SK-N-SH treated with all-trans-retinoic acid at 6 μM for 48 hours (cell line): ENCODE measurements at regions not wholly inside any gene's neighbourhood (a gene's known extent, or its start where the extent isn't known, plus 50 kb on each side); places are given as distances from the start of the nearest gene placed in this dataset.
A peak's percentile ranks its signal among the peaks of the same experiment; 100 is the strongest.

Experiments
- ATAC-seq: fragments of 200-7000 bp; cut with Tn5 transposase; 3 replicates; pipeline ENCODE4 v1.9.1; 2020; ENCODE audit warnings: mild to moderate bottlenecking, moderate library complexity
- ARNTL ChIP-seq: fragments of 450-650 bp; formaldehyde crosslinking; IDR thresholded peaks from 2 replicates; pipeline ENCODE4 v1.5.0; 2020; ENCODE audit warnings: low read depth, mild to moderate bottlenecking, moderate library complexity, borderline replicate concordance
- CSDC2 ChIP-seq: fragments of 250-450 bp; sonication (Bioruptor Pico); IDR thresholded peaks from 2 replicates; pipeline ENCODE4 v1.5.0; 2020; ENCODE audit warnings: mild to moderate bottlenecking, moderate library complexity
- CSRNP3 ChIP-seq: fragments of 250-450 bp; sonication (Bioruptor Pico); IDR thresholded peaks from 2 replicates; pipeline ENCODE4 v1.5.1; 2021; ENCODE audit warnings: mild to moderate bottlenecking, moderate library complexity
- ESRRG ChIP-seq: fragments of 250-450 bp; sonication (Bioruptor Pico); IDR thresholded peaks from 2 replicates; pipeline ENCODE4 v1.6.1; 2021; ENCODE audit warnings: mild to moderate bottlenecking
- GLIS3 ChIP-seq: fragments of 250-450 bp; sonication (Bioruptor Pico); IDR thresholded peaks from 2 replicates; pipeline ENCODE4 v1.5.0; 2020; ENCODE audit warnings: mild to moderate bottlenecking, moderate library complexity
- ISL1 ChIP-seq: fragments of 250-450 bp; sonication (Bioruptor Pico); IDR thresholded peaks from 2 replicates; pipeline ENCODE4 v2.1.2; 2022; ENCODE audit warnings: mild to moderate bottlenecking, moderate library complexity
- OSR1 ChIP-seq: fragments of 250-450 bp; sonication (Bioruptor Pico); IDR thresholded peaks from 2 replicates; pipeline ENCODE4 v1.8.0; 2022; ENCODE audit warnings: moderate library complexity, mild to moderate bottlenecking, inconsistent platforms
- POU6F1 ChIP-seq: fragments of 250-450 bp; sonication (Bioruptor Pico); IDR thresholded peaks from 2 replicates; pipeline ENCODE4 v1.8.0; 2021; ENCODE audit warnings: low read depth, mild to moderate bottlenecking, moderate library complexity, borderline replicate concordance
- PPARA ChIP-seq: fragments of 250-450 bp; sonication (Bioruptor Pico); IDR thresholded peaks from 2 replicates; pipeline ENCODE4 v1.5.0; 2020; ENCODE audit warnings: mild to moderate bottlenecking, borderline replicate concordance
- RARB ChIP-seq: fragments of 250-450 bp; sonication (Bioruptor Pico); IDR thresholded peaks from 2 replicates; pipeline ENCODE4 v1.8.0; 2021; ENCODE audit warnings: mild to moderate bottlenecking, moderate library complexity
- SNAI2 ChIP-seq: fragments of 250-450 bp; sonication (Bioruptor Pico); IDR thresholded peaks from 2 replicates; pipeline ENCODE4 v1.5.0; 2020; ENCODE audit warnings: mild to moderate bottlenecking, moderate library complexity
- TCF4 ChIP-seq: fragments of 250-450 bp; sonication (Bioruptor Pico); IDR thresholded peaks from 2 replicates; pipeline ENCODE4 v1.8.0; 2021; ENCODE audit warnings: mild to moderate bottlenecking, moderate library complexity, borderline replicate concordance
- TOX ChIP-seq: fragments of 250-450 bp; sonication (Bioruptor Pico); IDR thresholded peaks from 2 replicates; pipeline ENCODE4 v1.8.0; 2021; ENCODE audit warnings: mild to moderate bottlenecking, moderate library complexity, borderline replicate concordance
- ZC3H10 ChIP-seq: fragments of 250-450 bp; sonication (Bioruptor Pico); IDR thresholded peaks from 2 replicates; pipeline ENCODE4 v1.5.1; 2021; ENCODE audit warnings: mild to moderate bottlenecking, moderate library complexity
- ZFP3 ChIP-seq: fragments of 250-450 bp; sonication (Bioruptor Pico); IDR thresholded peaks from 2 replicates; pipeline ENCODE4 v1.5.0; 2020; ENCODE audit warnings: mild to moderate bottlenecking, moderate library complexity
- ZFP30 ChIP-seq: fragments of 450-650 bp; formaldehyde crosslinking; IDR thresholded peaks from 2 replicates; pipeline ENCODE4 v1.5.0; 2022; ENCODE audit warnings: mild to moderate bottlenecking, moderate library complexity
- ZNF565 ChIP-seq: fragments of 450-650 bp; formaldehyde crosslinking; conservative IDR thresholded peaks from 2 replicates; pipeline ENCODE4 v1.5.0; 2020; ENCODE audit warnings: low read depth, mild to moderate bottlenecking, moderate library complexity
- ZNF70 ChIP-seq: fragments of 450-650 bp; formaldehyde crosslinking; IDR thresholded peaks from 2 replicates; pipeline ENCODE4 v1.5.0; 2020; ENCODE audit warnings: mild to moderate bottlenecking, moderate library complexity
- ZNF8 ChIP-seq: fragments of 450-650 bp; formaldehyde crosslinking; IDR thresholded peaks from 2 replicates; pipeline ENCODE4 v1.5.0; 2020; ENCODE audit warnings: mild to moderate bottlenecking, moderate library complexity
- TF ChIP-seq, protein P1 (sequence below): fragments of 250-450 bp; sonication (Bioruptor Pico); IDR thresholded peaks from 2 replicates; pipeline ENCODE4 v1.8.0; 2020; ENCODE audit warnings: mild to moderate bottlenecking, moderate library complexity, borderline replicate concordance
- TF ChIP-seq, protein P2 (sequence below): fragments of 250-450 bp; sonication (Bioruptor Pico); IDR thresholded peaks from 2 replicates; pipeline ENCODE4 v1.5.0; 2020; ENCODE audit warnings: mild to moderate bottlenecking, moderate library complexity

DNA sequence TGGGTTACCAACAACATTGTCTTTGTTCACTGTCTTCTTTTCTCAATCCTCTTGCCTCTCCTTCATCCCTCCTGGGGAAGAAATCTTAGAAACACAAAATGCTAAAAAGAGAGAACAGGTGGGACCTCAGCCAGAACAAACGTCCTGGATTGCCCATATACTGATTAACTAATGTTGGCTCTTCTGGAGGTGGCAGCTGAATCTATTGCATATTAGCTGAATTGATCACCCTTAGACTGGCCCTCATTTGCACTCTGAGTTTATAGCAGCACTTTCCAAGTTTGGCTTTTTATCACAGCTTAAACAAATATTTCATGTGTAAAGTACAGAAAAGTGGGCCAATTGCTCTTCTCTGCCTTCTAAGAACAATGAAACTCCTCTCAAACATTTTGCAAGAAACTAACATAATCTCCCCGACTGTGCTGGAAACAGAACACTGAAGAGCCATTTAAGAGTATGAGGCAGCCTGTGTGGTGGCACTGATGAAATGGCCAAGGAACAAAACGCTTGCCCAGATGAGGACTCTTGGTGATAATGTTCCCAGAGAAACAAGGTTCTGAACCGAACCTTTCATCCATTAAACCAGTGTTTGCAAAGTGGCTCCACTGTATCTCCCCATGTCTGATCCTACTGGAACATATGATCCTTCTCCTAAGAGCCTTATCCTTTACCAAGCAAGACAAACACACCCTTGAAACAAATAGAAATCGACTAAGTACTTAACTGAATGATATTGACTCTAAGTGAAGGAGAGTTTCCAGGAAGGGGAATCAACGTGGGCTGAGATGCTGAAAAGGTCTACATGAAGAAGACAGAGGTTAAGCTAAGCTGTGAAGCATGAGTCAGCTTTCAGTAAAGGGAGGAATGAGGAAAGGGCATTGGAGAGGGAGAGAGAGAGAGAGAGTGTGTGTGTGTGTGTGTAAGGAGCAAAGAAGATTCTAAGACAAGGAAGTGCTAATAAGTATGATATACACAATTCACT is 83.2 kb upstream of the LIFR start:
- TF ChIP-seq POU6F1 (CRISPR knock-in tag) (no peak), ZC3H10 (CRISPR knock-in tag) (no peak), OSR1 (no peak), SNAI2 (CRISPR knock-in tag) (no peak), ZNF8 (CRISPR knock-in tag) (no peak), GLIS3 (CRISPR knock-in tag) (no peak), ZFP30 (no peak), ARNTL (CRISPR knock-in tag) (no peak)
- TF ChIP-seq, all 23 proteins: peak for 0
- no peak for ATAC-seq

DNA sequence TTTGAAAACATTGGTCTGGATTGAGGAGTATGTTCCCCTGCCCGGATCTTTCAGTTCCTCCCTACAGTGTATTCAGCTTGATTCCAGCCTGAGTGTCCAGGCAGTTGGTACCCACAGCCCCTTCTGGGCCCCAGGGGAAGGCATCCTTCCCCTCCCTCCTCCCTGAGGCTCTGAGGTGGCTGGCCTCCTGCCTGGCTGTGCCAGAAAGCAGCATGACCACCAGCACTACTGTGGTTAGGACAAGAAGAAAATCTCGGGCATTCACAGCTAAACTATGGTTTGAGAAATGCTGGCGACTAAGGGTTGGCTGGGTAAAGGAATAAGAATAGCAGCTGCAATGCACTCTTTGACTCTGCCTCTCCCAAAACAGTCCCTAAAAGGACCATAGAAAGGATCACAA is 84.6 kb upstream of the LIFR start:
- TF ChIP-seq ZNF565 (CRISPR knock-in tag) (no peak), ZNF8 (CRISPR knock-in tag) (no peak), RARB (CRISPR knock-in tag) (no peak), TOX (no peak), ARNTL (CRISPR knock-in tag) (no peak), ZNF70 (CRISPR knock-in tag) (no peak), GLIS3 (CRISPR knock-in tag) (no peak), ESRRG (CRISPR knock-in tag) (no peak), CSDC2 (CRISPR knock-in tag) (no peak), TCF4 (CRISPR knock-in tag) (no peak), ZC3H10 (CRISPR knock-in tag) (no peak), PPARA (CRISPR knock-in tag) (no peak), CSRNP3 (CRISPR knock-in tag) (no peak), OSR1 (no peak)
- TF ChIP-seq, protein P1, sequence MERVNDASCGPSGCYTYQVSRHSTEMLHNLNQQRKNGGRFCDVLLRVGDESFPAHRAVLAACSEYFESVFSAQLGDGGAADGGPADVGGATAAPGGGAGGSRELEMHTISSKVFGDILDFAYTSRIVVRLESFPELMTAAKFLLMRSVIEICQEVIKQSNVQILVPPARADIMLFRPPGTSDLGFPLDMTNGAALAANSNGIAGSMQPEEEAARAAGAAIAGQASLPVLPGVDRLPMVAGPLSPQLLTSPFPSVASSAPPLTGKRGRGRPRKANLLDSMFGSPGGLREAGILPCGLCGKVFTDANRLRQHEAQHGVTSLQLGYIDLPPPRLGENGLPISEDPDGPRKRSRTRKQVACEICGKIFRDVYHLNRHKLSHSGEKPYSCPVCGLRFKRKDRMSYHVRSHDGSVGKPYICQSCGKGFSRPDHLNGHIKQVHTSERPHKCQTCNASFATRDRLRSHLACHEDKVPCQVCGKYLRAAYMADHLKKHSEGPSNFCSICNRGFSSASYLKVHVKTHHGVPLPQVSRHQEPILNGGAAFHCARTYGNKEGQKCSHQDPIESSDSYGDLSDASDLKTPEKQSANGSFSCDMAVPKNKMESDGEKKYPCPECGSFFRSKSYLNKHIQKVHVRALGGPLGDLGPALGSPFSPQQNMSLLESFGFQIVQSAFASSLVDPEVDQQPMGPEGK (CRISPR knock-in tag): no peak
- TF ChIP-seq, protein P2, sequence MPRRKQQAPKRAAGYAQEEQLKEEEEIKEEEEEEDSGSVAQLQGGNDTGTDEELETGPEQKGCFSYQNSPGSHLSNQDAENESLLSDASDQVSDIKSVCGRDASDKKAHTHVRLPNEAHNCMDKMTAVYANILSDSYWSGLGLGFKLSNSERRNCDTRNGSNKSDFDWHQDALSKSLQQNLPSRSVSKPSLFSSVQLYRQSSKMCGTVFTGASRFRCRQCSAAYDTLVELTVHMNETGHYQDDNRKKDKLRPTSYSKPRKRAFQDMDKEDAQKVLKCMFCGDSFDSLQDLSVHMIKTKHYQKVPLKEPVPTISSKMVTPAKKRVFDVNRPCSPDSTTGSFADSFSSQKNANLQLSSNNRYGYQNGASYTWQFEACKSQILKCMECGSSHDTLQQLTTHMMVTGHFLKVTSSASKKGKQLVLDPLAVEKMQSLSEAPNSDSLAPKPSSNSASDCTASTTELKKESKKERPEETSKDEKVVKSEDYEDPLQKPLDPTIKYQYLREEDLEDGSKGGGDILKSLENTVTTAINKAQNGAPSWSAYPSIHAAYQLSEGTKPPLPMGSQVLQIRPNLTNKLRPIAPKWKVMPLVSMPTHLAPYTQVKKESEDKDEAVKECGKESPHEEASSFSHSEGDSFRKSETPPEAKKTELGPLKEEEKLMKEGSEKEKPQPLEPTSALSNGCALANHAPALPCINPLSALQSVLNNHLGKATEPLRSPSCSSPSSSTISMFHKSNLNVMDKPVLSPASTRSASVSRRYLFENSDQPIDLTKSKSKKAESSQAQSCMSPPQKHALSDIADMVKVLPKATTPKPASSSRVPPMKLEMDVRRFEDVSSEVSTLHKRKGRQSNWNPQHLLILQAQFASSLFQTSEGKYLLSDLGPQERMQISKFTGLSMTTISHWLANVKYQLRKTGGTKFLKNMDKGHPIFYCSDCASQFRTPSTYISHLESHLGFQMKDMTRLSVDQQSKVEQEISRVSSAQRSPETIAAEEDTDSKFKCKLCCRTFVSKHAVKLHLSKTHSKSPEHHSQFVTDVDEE: no peak
- no peak for ATAC-seq

- peak; percentile 70 for ATAC-seq
- TF ChIP-seq ISL1 (CRISPR knock-in tag) (no peak), ARNTL (CRISPR knock-in tag) (no peak), ZNF70 (CRISPR knock-in tag) (no peak), ZNF565 (CRISPR knock-in tag) (no peak), POU6F1 (CRISPR knock-in tag) (no peak), ZNF8 (CRISPR knock-in tag) (no peak), TCF4 (CRISPR knock-in tag) (no peak), GLIS3 (CRISPR knock-in tag) (no peak), TOX (no peak), CSDC2 (CRISPR knock-in tag) (no peak), ZFP3 (CRISPR knock-in tag) (no peak)
- TF ChIP-seq, protein P2: no peak
Measured at GRCh38 chr5:38642189-38642911, 85.9 kb upstream of the LIFR start.
